Activated CD4-positive, alpha-beta T cell treated with anti-CD3 and anti-CD28 coated beads, Interleukin-10, Interleukin-2, amounts not matched to agents 100 ng/mL and 50 ng/mL, durations not matched to agents 16 hours and 8 hours (primary cell): ENCODE measurements at regions not wholly inside any gene's neighbourhood (a gene's known extent, or its start where the extent isn't known, plus 50 kb on each side); places are given as distances from the start of the nearest gene placed in this dataset.

Source experiments
- DNase-seq: peaks from one replicate; pipeline ENCODE4 v3.0.0-alpha.2; 2020

- no peak for DNase-seq
Observed at GRCh38 chr16:55938126-55938525, 63.0 kb upstream of the CES5A start.

- no peak for DNase-seq
Observed at GRCh38 chr16:55933038-55933437, 57.9 kb upstream of the CES5A start.

DNA sequence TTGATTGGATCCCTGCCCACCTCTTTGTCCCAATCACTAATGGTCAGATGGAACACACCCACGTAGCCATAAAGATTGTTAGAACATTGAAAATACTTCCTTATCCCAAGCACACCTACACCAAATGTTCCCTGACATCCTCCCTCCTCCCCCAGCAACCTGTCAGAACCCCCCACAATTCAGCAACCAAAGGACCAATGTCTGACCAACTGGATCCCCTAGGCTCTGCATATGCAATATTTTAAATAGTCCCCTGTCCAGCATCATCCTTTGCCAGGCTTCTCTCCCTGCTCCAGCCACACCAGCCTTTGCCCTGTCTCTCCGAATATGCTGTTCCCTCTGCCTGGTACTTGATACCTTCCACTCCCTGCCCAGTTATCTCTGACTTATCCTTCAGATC, 54.9 kb upstream of the CES5A start:
- no peak for DNase-seq

- no peak for DNase-seq
Observed at GRCh38 chr16:55929181-55929580, 54.0 kb upstream of the CES5A start.

DNA sequence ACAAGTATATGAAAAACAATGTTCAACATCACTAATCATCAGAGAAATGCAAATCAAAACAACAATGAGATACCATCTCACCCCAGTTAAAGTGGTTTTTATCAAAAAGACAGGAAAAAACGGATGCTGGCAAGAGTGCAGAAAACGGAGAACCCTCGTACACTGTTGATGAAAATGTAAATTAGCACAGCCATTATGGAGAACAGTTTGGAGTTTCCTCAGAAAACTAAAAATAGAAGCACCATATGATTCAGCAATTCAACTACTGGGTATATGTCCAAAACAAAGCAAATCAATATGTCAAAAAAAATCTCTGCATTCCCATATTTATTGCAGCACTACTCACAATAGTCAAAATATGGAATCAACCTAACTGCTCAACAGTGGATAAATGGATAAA, 50.1 kb upstream of the CES5A start:
- no peak for DNase-seq
